OCI-LY1 (cell line): ENCODE measurements at regions not wholly inside any gene's neighbourhood (a gene's known extent, or its start where the extent isn't known, plus 50 kb on each side); places are given as distances from the start of the nearest gene placed in this dataset.

Experiments
- CTCF ChIP-seq: fragments of 200-600 bp; sonication (generic), shearing (Covaris generic); IDR thresholded peaks from 2 replicates; pipeline ENCODE4 v1.5.1; 2017; ENCODE audit warnings: mild to moderate bottlenecking, antibody characterized with exemption, low read length, moderate library complexity, mixed read lengths
- EZH2 ChIP-seq: fragments of 200-600 bp; sonication (generic), shearing (Covaris generic); IDR thresholded peaks from 2 replicates; pipeline ENCODE4 v1.8.0; 2017; ENCODE audit warnings: borderline replicate concordance, mixed run types, mild to moderate bottlenecking, antibody characterized with exemption, low read length, moderate library complexity, mixed read lengths

- no peak for TF ChIP-seq CTCF
- TF ChIP-seq EZH2, result no peak
These were observed 260.1 kb upstream of the ARID1B start for GRCh38 chr6:156517088-156517487.
